NB4 (cell line): ENCODE measurements at regions not wholly inside any gene's neighbourhood (a gene's known extent, or its start where the extent isn't known, plus 50 kb on each side); places are given as distances from the start of the nearest gene placed in this dataset.

Source experiments
- CTCF ChIP-seq: IDR thresholded peaks from one replicate; pipeline ENCODE4 v1.5.1; 2012; ENCODE audit warnings: low read depth, low read length
- MAX ChIP-seq: IDR thresholded peaks from 2 replicates; pipeline ENCODE4 v1.6.1; 2011; ENCODE audit warnings: low read depth, low read length
- MYC ChIP-seq: IDR thresholded peaks from 2 replicates; pipeline ENCODE4 v1.6.1; 2011; ENCODE audit warnings: low read depth, low read length
- POLR2A ChIP-seq: IDR thresholded peaks from 2 replicates; pipeline ENCODE4 v1.6.1; 2011; ENCODE audit warnings: mild to moderate bottlenecking; ENCODE audit not compliant: insufficient read length; ENCODE audit errors: extremely low read depth

- TF ChIP-seq POLR2A: no peak
- no peak for TF ChIP-seq CTCF
- TF ChIP-seq MAX: no peak
- no peak for TF ChIP-seq MYC
These were observed 80.9 kb upstream of the ADRA1D start for GRCh38 chr20:4330011-4330410.
